ENCODE measurements at regions not wholly inside any gene's neighbourhood (a gene's known extent, or its start where the extent isn't known, plus 50 kb on each side); places are given as distances from the start of the nearest gene placed in this dataset.
A peak's percentile ranks its signal among the peaks of the same experiment; 100 is the strongest.

DNA sequence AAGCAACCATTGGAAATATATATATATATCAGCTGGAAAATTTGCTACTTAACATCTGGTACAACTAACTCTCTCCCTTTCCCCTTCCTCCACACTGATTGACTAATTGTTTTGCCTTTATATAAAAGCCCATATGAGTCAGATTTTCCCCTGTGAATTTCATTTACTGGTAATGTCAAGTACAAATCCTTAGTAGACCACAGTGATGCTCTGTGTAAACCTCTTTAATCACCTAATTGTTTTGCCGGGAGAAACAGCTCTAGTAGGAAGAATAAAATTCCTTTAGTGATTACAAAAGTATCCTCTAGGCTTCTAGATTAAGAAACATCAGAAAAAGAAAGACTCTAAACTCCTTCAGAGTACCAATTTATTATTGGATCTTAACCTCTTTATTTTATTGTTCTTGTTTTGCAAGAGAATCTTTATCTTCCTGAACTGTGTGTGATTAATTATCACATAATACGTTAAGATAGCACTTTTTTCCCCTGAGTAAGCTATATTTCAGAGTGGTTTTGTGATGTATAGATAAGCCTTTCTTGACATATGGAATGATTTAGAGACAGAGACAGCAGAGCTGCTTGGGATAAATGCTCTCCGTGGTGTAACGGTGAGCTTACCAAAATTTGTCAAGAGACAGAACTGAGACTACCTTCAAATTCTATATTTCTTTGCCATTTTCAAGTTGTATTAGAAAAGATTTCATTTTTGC, 1606.4 kb upstream of the TENM3 start (continued):
- TF ChIP-seq, protein P1, sequence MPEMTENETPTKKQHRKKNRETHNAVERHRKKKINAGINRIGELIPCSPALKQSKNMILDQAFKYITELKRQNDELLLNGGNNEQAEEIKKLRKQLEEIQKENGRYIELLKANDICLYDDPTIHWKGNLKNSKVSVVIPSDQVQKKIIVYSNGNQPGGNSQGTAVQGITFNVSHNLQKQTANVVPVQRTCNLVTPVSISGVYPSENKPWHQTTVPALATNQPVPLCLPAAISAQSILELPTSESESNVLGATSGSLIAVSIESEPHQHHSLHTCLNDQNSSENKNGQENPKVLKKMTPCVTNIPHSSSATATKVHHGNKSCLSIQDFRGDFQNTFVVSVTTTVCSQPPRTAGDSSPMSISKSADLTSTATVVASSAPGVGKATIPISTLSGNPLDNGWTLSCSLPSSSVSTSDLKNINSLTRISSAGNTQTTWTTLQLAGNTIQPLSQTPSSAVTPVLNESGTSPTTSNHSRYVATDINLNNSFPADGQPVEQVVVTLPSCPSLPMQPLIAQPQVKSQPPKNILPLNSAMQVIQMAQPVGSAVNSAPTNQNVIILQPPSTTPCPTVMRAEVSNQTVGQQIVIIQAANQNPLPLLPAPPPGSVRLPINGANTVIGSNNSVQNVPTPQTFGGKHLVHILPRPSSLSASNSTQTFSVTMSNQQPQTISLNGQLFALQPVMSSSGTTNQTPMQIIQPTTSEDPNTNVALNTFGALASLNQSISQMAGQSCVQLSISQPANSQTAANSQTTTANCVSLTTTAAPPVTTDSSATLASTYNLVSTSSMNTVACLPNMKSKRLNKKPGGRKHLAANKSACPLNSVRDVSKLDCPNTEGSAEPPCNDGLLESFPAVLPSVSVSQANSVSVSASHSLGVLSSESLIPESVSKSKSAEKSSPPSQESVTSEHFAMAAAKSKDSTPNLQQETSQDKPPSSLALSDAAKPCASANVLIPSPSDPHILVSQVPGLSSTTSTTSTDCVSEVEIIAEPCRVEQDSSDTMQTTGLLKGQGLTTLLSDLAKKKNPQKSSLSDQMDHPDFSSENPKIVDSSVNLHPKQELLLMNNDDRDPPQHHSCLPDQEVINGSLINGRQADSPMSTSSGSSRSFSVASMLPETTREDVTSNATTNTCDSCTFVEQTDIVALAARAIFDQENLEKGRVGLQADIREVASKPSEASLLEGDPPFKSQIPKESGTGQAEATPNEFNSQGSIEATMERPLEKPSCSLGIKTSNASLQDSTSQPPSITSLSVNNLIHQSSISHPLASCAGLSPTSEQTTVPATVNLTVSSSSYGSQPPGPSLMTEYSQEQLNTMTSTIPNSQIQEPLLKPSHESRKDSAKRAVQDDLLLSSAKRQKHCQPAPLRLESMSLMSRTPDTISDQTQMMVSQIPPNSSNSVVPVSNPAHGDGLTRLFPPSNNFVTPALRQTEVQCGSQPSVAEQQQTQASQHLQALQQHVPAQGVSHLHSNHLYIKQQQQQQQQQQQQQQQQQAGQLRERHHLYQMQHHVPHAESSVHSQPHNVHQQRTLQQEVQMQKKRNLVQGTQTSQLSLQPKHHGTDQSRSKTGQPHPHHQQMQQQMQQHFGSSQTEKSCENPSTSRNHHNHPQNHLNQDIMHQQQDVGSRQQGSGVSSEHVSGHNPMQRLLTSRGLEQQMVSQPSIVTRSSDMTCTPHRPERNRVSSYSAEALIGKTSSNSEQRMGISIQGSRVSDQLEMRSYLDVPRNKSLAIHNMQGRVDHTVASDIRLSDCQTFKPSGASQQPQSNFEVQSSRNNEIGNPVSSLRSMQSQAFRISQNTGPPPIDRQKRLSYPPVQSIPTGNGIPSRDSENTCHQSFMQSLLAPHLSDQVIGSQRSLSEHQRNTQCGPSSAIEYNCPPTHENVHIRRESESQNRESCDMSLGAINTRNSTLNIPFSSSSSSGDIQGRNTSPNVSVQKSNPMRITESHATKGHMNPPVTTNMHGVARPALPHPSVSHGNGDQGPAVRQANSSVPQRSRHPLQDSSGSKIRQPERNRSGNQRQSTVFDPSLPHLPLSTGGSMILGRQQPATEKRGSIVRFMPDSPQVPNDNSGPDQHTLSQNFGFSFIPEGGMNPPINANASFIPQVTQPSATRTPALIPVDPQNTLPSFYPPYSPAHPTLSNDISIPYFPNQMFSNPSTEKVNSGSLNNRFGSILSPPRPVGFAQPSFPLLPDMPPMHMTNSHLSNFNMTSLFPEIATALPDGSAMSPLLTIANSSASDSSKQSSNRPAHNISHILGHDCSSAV (CRISPR knock-in tag; IDR thresholded peaks at IDR 0.05; ENCODE audit: borderline replicate concordance), result no peak
- TF ChIP-seq, protein P2, sequence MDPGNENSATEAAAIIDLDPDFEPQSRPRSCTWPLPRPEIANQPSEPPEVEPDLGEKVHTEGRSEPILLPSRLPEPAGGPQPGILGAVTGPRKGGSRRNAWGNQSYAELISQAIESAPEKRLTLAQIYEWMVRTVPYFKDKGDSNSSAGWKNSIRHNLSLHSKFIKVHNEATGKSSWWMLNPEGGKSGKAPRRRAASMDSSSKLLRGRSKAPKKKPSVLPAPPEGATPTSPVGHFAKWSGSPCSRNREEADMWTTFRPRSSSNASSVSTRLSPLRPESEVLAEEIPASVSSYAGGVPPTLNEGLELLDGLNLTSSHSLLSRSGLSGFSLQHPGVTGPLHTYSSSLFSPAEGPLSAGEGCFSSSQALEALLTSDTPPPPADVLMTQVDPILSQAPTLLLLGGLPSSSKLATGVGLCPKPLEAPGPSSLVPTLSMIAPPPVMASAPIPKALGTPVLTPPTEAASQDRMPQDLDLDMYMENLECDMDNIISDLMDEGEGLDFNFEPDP (CRISPR knock-in tag; conservative IDR thresholded peaks at IDR 0.05), result no peak
- TF ChIP-seq ZSCAN30 (CRISPR knock-in tag; IDR thresholded peaks at IDR 0.05) (no peak), ZNF549 (CRISPR knock-in tag; IDR thresholded peaks at IDR 0.05) (no peak), MAFF (IDR thresholded peaks at IDR 0.05; ENCODE audit: low read depth, low read length) (0 out of 2 replicates have a peak, but pooled peaks have one; percentile 16), THAP11 (CRISPR knock-in tag; IDR thresholded peaks at IDR 0.05) (no peak), ZSCAN12 (CRISPR knock-in tag; IDR thresholded peaks at IDR 0.05) (no peak), ZNF207 (IDR thresholded peaks at IDR 0.05; ENCODE audit: borderline replicate concordance) (no peak)

All from HepG2 (cell line).